COLO668 (cell line): ENCODE measurements at regions not wholly inside any gene's neighbourhood (a gene's known extent, or its start where the extent isn't known, plus 50 kb on each side); places are given as distances from the start of the nearest gene placed in this dataset.
"Not testable (repeated sequence)": the region's sequence is repeated elsewhere in the genome, so short reads cannot be mapped to it uniquely, and the experiment has no call there.

Source experiments
- DNase-seq: peaks from one replicate; lab custom pipeline; 2025; ENCODE audit not compliant: unreplicated experiment; lab: John Stamatoyannopoulos, UW

- peak; percentile 32 for DNase-seq
Observed at GRCh38 chr7:27032839-27033238, 63.0 kb downstream of the HOXA1 start.

GRCh38 chr7:27031289-27032172, 64.3 kb downstream of the HOXA1 start:
- DNase-seq: no peak

- DNase-seq: no peak
Observed at GRCh38 chr7:27030393-27031050, 65.3 kb downstream of the HOXA1 start.

GRCh38 chr7:27025270-27025669, 70.5 kb downstream of the HOXA1 start:
- no peak for DNase-seq

- DNase-seq: no peak
Observed at GRCh38 chr7:27010068-27010467, 85.7 kb downstream of the HOXA1 start.

GRCh38 chr7:27000496-27000895, 95.3 kb downstream of the HOXA1 start:
- no peak for DNase-seq

GRCh38 chr7:26998284-26998683, 97.5 kb downstream of the HOXA1 start:
- not testable (repeated sequence) for DNase-seq

GRCh38 chr7:26995666-26996065, 100.1 kb downstream of the HOXA1 start:
- DNase-seq: no peak

- no peak for DNase-seq
Observed at GRCh38 chr7:26993816-26994810, 101.7 kb downstream of the HOXA1 start.

- no peak for DNase-seq
Observed at GRCh38 chr7:26992670-26993069, 103.1 kb downstream of the HOXA1 start.

GRCh38 chr7:26991796-26992195, 104.0 kb downstream of the HOXA1 start:
- DNase-seq: no peak

GRCh38 chr7:26989897-26990670, 105.7 kb downstream of the HOXA1 start:
- DNase-seq: no peak

GRCh38 chr7:26988836-26989374, 106.9 kb downstream of the HOXA1 start:
- DNase-seq: no peak

GRCh38 chr7:26987338-26987737, 108.5 kb downstream of the HOXA1 start:
- no peak for DNase-seq

- no peak for DNase-seq
Observed at GRCh38 chr7:26978146-26978545, 113.8 kb upstream of the SKAP2 start.

- DNase-seq: no peak
Observed at GRCh38 chr7:26976840-26977239, 112.5 kb upstream of the SKAP2 start.

- not testable (repeated sequence) for DNase-seq
Observed at GRCh38 chr7:26971924-26972323, 107.5 kb upstream of the SKAP2 start.

GRCh38 chr7:26965724-26966123, 101.3 kb upstream of the SKAP2 start:
- no peak for DNase-seq

GRCh38 chr7:26964156-26964808, 99.9 kb upstream of the SKAP2 start:
- DNase-seq: no peak

- DNase-seq: no peak
Observed at GRCh38 chr7:26959290-26959689, 94.9 kb upstream of the SKAP2 start.
